AG10803 (cell line): ENCODE measurements at regions not wholly inside any gene's neighbourhood (a gene's known extent, or its start where the extent isn't known, plus 50 kb on each side); places are given as distances from the start of the nearest gene placed in this dataset.

Experiments
- DNase-seq: peaks from one replicate; pipeline ENCODE4 v3.0.0; 2010; ENCODE audit warnings: low read depth
- H3K4me3 ChIP-seq: 2 replicates; pipeline ENCODE4 v1.5.1; 2011; ENCODE audit warnings: mild to moderate bottlenecking, low read length, control low read depth
- CTCF ChIP-seq: conservative IDR thresholded peaks from 2 replicates; pipeline ENCODE4 v1.5.1; 2011; ENCODE audit warnings: mild to moderate bottlenecking, low read length, control low read depth, inconsistent platforms

GRCh38 chr1:9179463-9180110 lies 50.7 kb upstream of the GPR157 start:
- no peak for TF ChIP-seq CTCF
- no peak overlapping the region for H3K4me3 ChIP-seq
- DNase-seq, result no peak

GRCh38 chr1:9180111-9180819 lies 51.4 kb upstream of the GPR157 start:
- peak overlapping the region; percentile 96 for H3K4me3 ChIP-seq
- no peak for TF ChIP-seq CTCF
- DNase-seq, result no peak

- DNase-seq, result peak; percentile 61
- peak overlapping the region; percentile 96 for H3K4me3 ChIP-seq
- peak; percentile 84 for TF ChIP-seq CTCF
These were observed 52.4 kb upstream of the GPR157 start for GRCh38 chr1:9181176-9181906.

GRCh38 chr1:9181990-9182783 lies 52.4 kb upstream of the H6PD start:
- DNase-seq, result peak; percentile 56
- TF ChIP-seq CTCF, result no peak
- peak overlapping the region; percentile 96 for H3K4me3 ChIP-seq

- no peak for DNase-seq
- TF ChIP-seq CTCF, result no peak
- H3K4me3 ChIP-seq, result peak overlapping the region; percentile 96
These were observed 51.8 kb upstream of the H6PD start for GRCh38 chr1:9182784-9183257.

GRCh38 chr1:9183441-9183840 lies 51.1 kb upstream of the H6PD start:
- TF ChIP-seq CTCF, result no peak
- no peak for DNase-seq
- peak overlapping the region; percentile 96 for H3K4me3 ChIP-seq
